Superior temporal gyrus (tissue), 1 donor: ENCODE measurements at regions not wholly inside any gene's neighbourhood (a gene's known extent, or its start where the extent isn't known, plus 50 kb on each side); places are given as distances from the start of the nearest gene placed in this dataset.
"Not testable (repeated sequence)": the region's sequence is repeated elsewhere in the genome, so short reads cannot be mapped to it uniquely, and the experiment has no call there.

ENCODE experiments used
- DNase-seq: peaks from one replicate; pipeline ENCODE4 v3.0.0-alpha.2; 2016; ENCODE audit errors: extremely low spot score

GRCh38 chr18:73007195-73007914 is 139.6 kb upstream of the NETO1 start:
- DNase-seq: no peak

GRCh38 chr18:73006331-73006730 is 138.5 kb upstream of the NETO1 start:
- no peak for DNase-seq

DNA sequence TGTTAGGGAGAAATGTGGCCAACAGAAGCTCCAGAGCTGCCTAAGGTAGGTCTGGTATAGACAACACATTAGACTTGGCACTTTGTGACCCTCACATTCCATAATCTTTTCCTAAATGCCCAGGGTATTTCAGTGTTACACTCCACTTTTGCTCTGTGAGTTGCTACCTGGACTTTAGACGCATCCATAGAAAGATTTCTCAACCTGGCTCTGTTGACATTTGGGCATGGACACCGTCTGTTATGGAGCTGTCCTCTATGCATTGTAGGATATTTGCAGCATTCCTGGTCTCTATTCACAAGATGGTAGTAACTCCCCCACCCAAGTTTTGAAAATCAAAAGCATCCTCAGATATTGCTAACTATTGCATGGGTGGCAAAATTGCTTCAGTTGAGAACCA is 136.5 kb upstream of the NETO1 start:
- DNase-seq: no peak

DNA sequence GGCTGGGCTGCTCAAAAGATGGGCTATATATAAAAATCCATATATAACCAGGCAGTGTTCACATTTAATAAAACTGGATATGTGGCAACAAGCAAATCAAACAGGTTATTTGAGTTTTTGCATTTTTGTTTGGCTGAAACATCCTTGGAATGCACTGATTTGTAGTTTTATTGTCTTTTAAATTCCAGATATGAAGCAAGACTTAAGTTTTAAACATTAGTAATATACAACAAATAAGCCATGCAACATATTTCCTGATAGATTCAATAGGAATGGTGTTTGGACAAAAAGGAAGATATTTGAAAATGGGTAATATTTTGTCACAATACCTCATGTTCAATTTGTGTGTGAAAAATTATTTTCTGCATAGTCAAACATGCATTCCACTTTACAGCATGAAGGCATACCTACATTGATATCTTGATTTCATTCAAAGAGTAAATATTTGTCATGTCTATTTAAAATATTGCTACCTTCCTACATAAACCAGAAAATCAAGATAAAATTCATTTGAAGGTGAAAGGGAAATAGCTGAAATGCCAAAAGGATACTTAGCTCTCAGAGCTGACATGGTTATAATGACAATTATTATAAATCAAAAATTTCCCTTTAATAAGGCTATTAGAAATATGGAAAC is 132.3 kb upstream of the NETO1 start:
- DNase-seq: no peak

DNA sequence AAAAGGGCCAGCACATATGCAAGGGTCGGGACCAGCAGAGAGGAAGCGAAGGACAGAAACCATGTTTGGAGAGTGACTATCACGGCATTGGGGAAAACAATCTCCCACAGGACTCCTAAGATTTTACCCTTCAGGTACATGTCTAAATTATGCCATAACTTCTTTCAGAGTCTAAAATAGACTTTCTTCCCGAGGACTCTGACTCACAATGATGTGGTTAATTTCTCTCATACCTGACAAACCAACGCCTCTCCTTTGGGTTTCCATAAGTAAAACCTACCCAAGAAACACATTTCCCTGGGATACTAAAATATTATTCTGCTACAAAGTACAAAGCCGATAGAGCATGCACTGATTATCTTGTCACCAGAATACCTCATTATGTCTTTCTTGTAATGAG is 127.8 kb upstream of the NETO1 start:
- DNase-seq: no peak

GRCh38 chr18:72993250-72993649 is 125.5 kb upstream of the NETO1 start:
- DNase-seq: no peak

- no peak for DNase-seq
Measured at GRCh38 chr18:72991379-72991778, 123.6 kb upstream of the NETO1 start.

DNA sequence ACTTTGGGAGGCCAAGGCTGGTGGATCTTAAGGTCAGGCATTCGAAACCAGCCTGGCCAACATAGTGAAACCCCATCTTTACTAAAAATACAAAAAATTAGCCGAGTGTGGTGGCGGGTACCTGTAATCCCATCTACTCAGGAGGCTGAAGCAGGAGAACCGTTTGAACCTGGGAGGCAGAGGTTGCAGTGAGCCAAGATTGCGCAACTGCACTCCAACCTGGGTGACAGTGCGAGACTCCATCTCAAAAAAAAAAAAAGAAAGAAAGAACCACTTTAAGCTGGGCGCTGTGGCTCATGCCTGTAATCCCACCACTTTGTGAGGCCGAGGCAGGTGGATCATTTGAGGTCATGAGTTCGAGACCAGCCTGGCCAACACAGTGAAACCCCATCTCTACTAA is 119.8 kb upstream of the NETO1 start:
- not testable (repeated sequence) for DNase-seq

- no peak for DNase-seq
Measured at GRCh38 chr18:72986103-72986502, 118.3 kb upstream of the NETO1 start.

GRCh38 chr18:72985686-72986085 is 117.9 kb upstream of the NETO1 start:
- no peak for DNase-seq

- DNase-seq: no peak
Measured at GRCh38 chr18:72984290-72984689, 116.5 kb upstream of the NETO1 start.

- DNase-seq: no peak
Measured at GRCh38 chr18:72973841-72974240, 106.1 kb upstream of the NETO1 start.

DNA sequence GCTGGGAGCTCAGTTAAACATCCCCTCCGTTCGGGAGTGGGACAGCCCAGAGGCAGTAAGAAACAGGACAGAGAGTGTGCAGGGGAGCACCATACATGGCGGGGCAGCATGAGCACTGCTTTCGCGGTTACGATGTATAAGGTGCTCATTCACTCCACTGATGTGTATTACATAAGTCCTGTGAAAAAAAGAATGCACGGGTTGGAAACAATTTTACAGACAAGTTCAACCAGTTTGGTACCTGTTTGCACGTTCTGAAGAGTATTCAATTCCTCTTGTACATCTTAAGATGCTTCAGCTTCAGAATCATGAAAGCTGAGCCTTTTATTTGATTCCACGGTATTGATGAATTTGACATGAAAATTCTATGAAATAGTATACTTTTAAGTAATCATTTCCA is 97.8 kb upstream of the NETO1 start:
- no peak for DNase-seq

DNA sequence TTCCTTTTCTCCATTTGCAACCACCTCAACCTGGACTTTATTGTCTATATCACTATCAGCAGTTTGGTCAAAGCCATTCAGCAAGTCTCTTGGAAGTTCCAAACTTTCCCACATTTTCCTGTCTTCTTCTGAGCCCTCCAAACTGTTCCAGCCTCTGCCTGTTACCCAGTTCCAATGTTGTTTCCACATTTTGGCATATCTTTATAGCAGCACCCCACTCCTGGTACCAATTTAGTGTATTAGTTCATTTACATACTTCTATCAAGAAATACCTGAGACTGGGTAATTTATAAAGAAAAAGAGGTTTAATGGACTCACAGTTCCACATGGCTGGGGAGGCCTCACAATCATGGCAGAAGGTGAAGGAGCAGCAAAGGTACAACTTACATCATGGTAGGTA is 90.4 kb upstream of the NETO1 start:
- DNase-seq: not testable (repeated sequence)

GRCh38 chr18:72948439-72948838 is 80.7 kb upstream of the NETO1 start:
- DNase-seq: no peak

- no peak for DNase-seq
Measured at GRCh38 chr18:72942766-72943165, 75.0 kb upstream of the NETO1 start.

- no peak for DNase-seq
Measured at GRCh38 chr18:72940986-72941385, 73.2 kb upstream of the NETO1 start.

DNA sequence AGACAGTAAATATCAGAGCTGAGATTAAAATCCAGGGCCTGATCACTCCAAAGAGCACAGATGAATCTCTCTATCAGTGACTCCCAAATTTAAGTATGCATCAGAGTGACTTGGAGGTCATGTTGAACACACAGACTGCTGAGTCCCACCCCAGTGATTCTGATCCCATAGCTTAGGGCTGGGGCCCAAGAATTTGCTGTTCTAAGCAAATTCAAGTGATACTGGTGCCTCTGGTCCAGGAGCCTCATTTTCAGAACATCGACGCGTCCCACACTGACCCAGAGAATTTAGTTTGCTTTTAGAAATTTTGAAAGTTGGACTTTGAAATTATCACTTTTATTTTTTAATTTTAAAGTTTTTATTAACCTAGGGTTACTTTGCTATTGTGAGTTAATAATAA is 72.7 kb upstream of the NETO1 start:
- DNase-seq: no peak

GRCh38 chr18:72935744-72936143 is 68.0 kb upstream of the NETO1 start:
- no peak for DNase-seq

GRCh38 chr18:72922895-72923294 is 55.1 kb upstream of the NETO1 start:
- no peak for DNase-seq
